HepG2 (cell line): ENCODE measurements at regions not wholly inside any gene's neighbourhood (a gene's known extent, or its start where the extent isn't known, plus 50 kb on each side); places are given as distances from the start of the nearest gene placed in this dataset.

Experiments
- ATAC-seq: fragments of 200-7000 bp; cut with Tn5 transposase; 3 replicates; pipeline ENCODE4 v1.9.1; 2020; ENCODE audit warnings: mild to moderate bottlenecking, moderate library complexity
- BruUV-seq: library from RNA; stranded (reverse); fragments of 400-500 nt; replicated peaks from 2 replicates; lab custom pipeline; 2021; lab: Mats Ljungman, UMichigan
- CTCF ChIA-PET: fragments of 300-600 bp; formaldehyde crosslinking; extraction: SDS; loops from one replicate; lab custom pipeline; 2021; ENCODE audit warnings: low total read pairs, inconsistent platforms, low intra/inter-chr PET ratio; lab: Yijun Ruan, JAX
- POLR2A ChIA-PET: fragments of 350-600 bp; sonication (Branson Sonifier 250); formaldehyde crosslinking; loops from one replicate; lab custom pipeline; 2020; ENCODE audit warnings: antibody characterized with exemption, inconsistent platforms; lab: Yijun Ruan, JAX
- DNase-seq: peaks from one replicate; pipeline ENCODE4 v3.0.0-alpha.2; 2015; ENCODE audit warnings: low spot score
- FAIRE-seq: peaks from 3 replicates; lab custom pipeline; 2011; peaks lifted over from hg19 to GRCh38; lab: Jason Lieb, UNC
- H2AFZ ChIP-seq: one replicate; pipeline ENCODE4 v1.6.1; 2011; ENCODE audit warnings: low read length, inconsistent platforms
- H3K27ac ChIP-seq: fragments of 300-600 bp; 3 replicates; pipeline ENCODE4 v1.8.0; 2011; ENCODE audit warnings: mixed run types, mild to moderate bottlenecking, mixed read lengths, low read length, inconsistent platforms; ENCODE audit not compliant: insufficient read depth; ENCODE audit errors: extremely low read length
- H3K27me3 ChIP-seq, 2 experiments: fragments of 200-600 bp in 1 of 2; 2 replicates in 1 of 2; 3 replicates in 1 of 2; pipeline versions ENCODE4 v1.6.0 to v1.8.0; 2011; ENCODE audit warnings: low read length in 2 of 2, mild to moderate bottlenecking in 2 of 2, moderate library complexity in 2 of 2, inconsistent platforms in 1 of 2; ENCODE audit not compliant: insufficient read depth in 2 of 2, control insufficient read depth in 1 of 2
- H3K36me3 ChIP-seq, 2 experiments: fragments of 200-600 bp in 1 of 2; replicated peaks in 1 of 2; 2 replicates in 1 of 2; 3 replicates in 1 of 2; pipeline versions ENCODE4 v1.5.1 to v1.8.0; 2011; ENCODE audit warnings: low read length in 2 of 2, inconsistent platforms in 1 of 2; ENCODE audit not compliant: insufficient read depth in 2 of 2, control insufficient read depth in 1 of 2
- H3K4me1 ChIP-seq: 2 replicates; pipeline ENCODE4 v1.5.1; 2012; ENCODE audit warnings: low read length, inconsistent platforms; ENCODE audit not compliant: insufficient read depth
- H3K4me2 ChIP-seq: 2 replicates; pipeline ENCODE4 v1.6.0; 2011; ENCODE audit warnings: low read depth, low read length, inconsistent platforms
- H3K4me3 ChIP-seq, 3 experiments: fragments of 200-600 bp in 1 of 3; sonication (generic), shearing (Covaris generic) in 1 of 3; replicated peaks in 1 of 3; 2 replicates each; pipeline ENCODE4 v1.5.1; 2011 to 2016; ENCODE audit warnings: low read length in 3 of 3, inconsistent platforms in 2 of 3, low read depth in 2 of 3, mild to moderate bottlenecking in 2 of 3, control low read depth in 1 of 3, mixed read lengths in 1 of 3; ENCODE audit not compliant: insufficient read depth in 1 of 3
- H3K79me2 ChIP-seq: one replicate; pipeline ENCODE4 v1.6.1; 2011; ENCODE audit warnings: low read length, inconsistent platforms; ENCODE audit not compliant: insufficient read depth
- H3K9ac ChIP-seq: 2 replicates; pipeline ENCODE4 v1.6.0; 2011; ENCODE audit warnings: mild to moderate bottlenecking, low read depth, low read length, inconsistent platforms; ENCODE audit not compliant: insufficient read depth
- H3K9me3 ChIP-seq: 2 replicates; pipeline ENCODE4 v1.5.1; 2012; ENCODE audit warnings: mild to moderate bottlenecking, low read length
- H4K20me1 ChIP-seq: 2 replicates; pipeline ENCODE4 v1.6.0; 2011; ENCODE audit warnings: inconsistent platforms, mild to moderate bottlenecking, low read length, moderate library complexity; ENCODE audit not compliant: insufficient read depth
- CTCF ChIP-seq: sonication (generic); formaldehyde crosslinking; IDR thresholded peaks from 2 replicates; pipeline ENCODE4 v1.5.0; 2020; ENCODE audit warnings: mild to moderate bottlenecking, missing genetic modification reagents, moderate library complexity
- POGZ ChIP-seq: sonication (generic); formaldehyde crosslinking; IDR thresholded peaks from 2 replicates; pipeline ENCODE4 v1.4.0; 2020; ENCODE audit warnings: mild to moderate bottlenecking, missing genetic modification reagents
- STAG1 ChIP-seq: sonication (generic); formaldehyde crosslinking; IDR thresholded peaks from 2 replicates; pipeline ENCODE4 v1.4.0; 2020; ENCODE audit warnings: missing genetic modification reagents
- ZFP1 ChIP-seq: IDR thresholded peaks from 2 replicates; pipeline ENCODE4 v1.6.1; 2016
- ZNF576 ChIP-seq: sonication (generic); formaldehyde crosslinking; IDR thresholded peaks from 2 replicates; pipeline ENCODE4 v1.4.0; 2020; ENCODE audit warnings: mild to moderate bottlenecking, missing genetic modification reagents
- WGBS: methylation state at CpG from one replicate; pipeline ENCODE4 v1.1.6; 2017; ENCODE audit warnings: low lambda C conversion rate; 5-methylcytosine and 5-hydroxymethylcytosine counted together
- in situ Hi-C: cut with HindIII; loops from 2 replicates; pipeline ENCODE4 v1.10.0; 2017; ENCODE audit warnings: low pct_unique_long_range_greater_than_20kb; ENCODE audit not compliant: extremely low pct_ligation_motif_present
- intact Hi-C: fragments of 100-400 bp; cut with micrococcal nuclease; formaldehyde crosslinking; loops from one replicate; pipeline ENCODE4 v1.10.0; 2022; ENCODE audit not compliant: unreplicated experiment

- Histone ChIP-seq H2AFZ (no peak overlapping the region), H3K9me3 (no peaks in the 10 kb centered on the region), H3K27ac (no peak overlapping the region), H3K27me3 (peaks cover 0 to 3% of the 10 kb centered on the region in 2 experiments; a peak in 2 of 5 replicates), H3K36me3 (no peaks in the 10 kb centered on the region), H3K9ac (no peak overlapping the region), H4K20me1 (no peaks in the 10 kb centered on the region), H3K4me2 (no peak overlapping the region), H3K4me1 (no peaks in the 10 kb centered on the region)
- ATAC-seq: no peak
- 19% methylated on average over 5 of the region's 5 CpGs for WGBS
- POLR2A ChIA-PET: no interaction called here
- BruUV-seq: no TSS peak
- CTCF ChIA-PET: no interaction called here
- intact Hi-C loops (no loop called here), in situ Hi-C loops (no loop called here)
- DNase-seq: peak; percentile 6
- TF ChIP-seq ZNF576: no peak
- peak; percentile 18; the same call in 1 of the 2 replicates for TF ChIP-seq STAG1 (CRISPR knock-in tag)
- TF ChIP-seq CTCF (CRISPR knock-in tag): peak; percentile 43
- TF ChIP-seq, all 625 proteins: peak for 2
- FAIRE-seq: no peak
- no peaks in the 10 kb centered on the region for H3K79me2 ChIP-seq
- H3K4me3 ChIP-seq: no peak overlapping the region
Observed at GRCh38 chr5:112529525-112529924, 110.4 kb upstream of the EPB41L4A start.

GRCh38 chr5:112532654-112533360 lies 113.7 kb upstream of the EPB41L4A start:
- Histone ChIP-seq H3K4me1 (no peaks in the 10 kb centered on the region), H3K36me3 (no peaks in the 10 kb centered on the region), H3K79me2 (no peaks in the 10 kb centered on the region), H3K9me3 (no peaks in the 10 kb centered on the region), H2AFZ (no peak overlapping the region), H3K4me2 (no peak overlapping the region), H3K27ac (no peak overlapping the region), H3K4me3 (no peak overlapping the region), H4K20me1 (no peaks in the 10 kb centered on the region), H3K27me3 (peaks cover 0 to 6% of the 10 kb centered on the region in 2 experiments; a peak in 2 of 5 replicates), H3K9ac (no peak overlapping the region)
- ATAC-seq (no peak), DNase-seq (no peak), FAIRE-seq (no peak)
- BruUV-seq: no TSS peak
- ChIA-PET POLR2A (no interaction called here), CTCF (no interaction called here)
- no peak for TF ChIP-seq POGZ (CRISPR knock-in tag)
- no peak for TF ChIP-seq ZFP1 (CRISPR knock-in tag)
- in situ Hi-C loops (no loop called here), intact Hi-C loops (no loop called here)
- 10% methylated on average over 4 of the region's 5 CpGs for WGBS
